Gastrocnemius medialis (tissue), 4 donors: ENCODE measurements at regions not wholly inside any gene's neighbourhood (a gene's known extent, or its start where the extent isn't known, plus 50 kb on each side); places are given as distances from the start of the nearest gene placed in this dataset.

ENCODE experiments used
- ATAC-seq, 2 donors: fragments of 150-250 bp; one replicate each; pipeline ENCODE4 v1.9.1; 2016
- DNase-seq, 2 donors: peaks; one replicate each; pipeline ENCODE4 v3.0.0-alpha.2; 2019
- H3K27ac ChIP-seq, 4 donors: fragments of 200-600 bp; sonication (generic); 1 replicate in 1 of 4; 2 replicates in 3 of 4; pipeline ENCODE4 v1.5.1; 2016 to 2018; ENCODE audit warnings: mild to moderate bottlenecking in 2 of 4, moderate library complexity in 1 of 4
- H3K27me3 ChIP-seq, 3 donors: fragments of 200-600 bp; sonication (generic) in 2 of 3; 1 replicate in 1 of 3; 2 replicates in 2 of 3; pipeline versions ENCODE4 v1.5.1 to v1.6.0; 2016 to 2019; ENCODE audit warnings: mild to moderate bottlenecking in 1 of 3, moderate library complexity in 1 of 3
- H3K36me3 ChIP-seq, 2 donors: fragments of 200-600 bp; sonication (generic) in 1 of 2; one replicate each; pipeline ENCODE4 v1.5.1; 2017 to 2018
- H3K4me1 ChIP-seq, 2 donors: fragments of 200-600 bp; sonication (generic) in 1 of 2; one replicate each; pipeline ENCODE4 v1.5.1; 2016 to 2017; ENCODE audit warnings: mild to moderate bottlenecking in 2 of 2
- H3K4me3 ChIP-seq, 4 donors: fragments of 200-600 bp; sonication (generic) in 3 of 4; 1 replicate in 1 of 4; 2 replicates in 3 of 4; pipeline ENCODE4 v1.5.1; 2016 to 2019; ENCODE audit warnings: mild to moderate bottlenecking in 2 of 4
- H3K9me3 ChIP-seq, 3 donors: fragments of 200-600 bp; sonication (generic) in 2 of 3; 1 replicate in 1 of 3; 2 replicates in 2 of 3; pipeline ENCODE4 v1.5.1; 2016 to 2019
- POLR2A ChIP-seq, 2 donors: fragments of 450-650 bp; IDR thresholded peaks; one replicate each; pipeline ENCODE4 v1.6.1; 2017; ENCODE audit warnings: antibody characterized with exemption in 2 of 2, mild to moderate bottlenecking in 2 of 2, moderate library complexity in 2 of 2
- in situ Hi-C, 4 donors: fragments of 200-750 bp; cut with MboI; loops; one replicate each; pipeline versions ENCODE4 v1.15.0 to v1.8.0; 2017; ENCODE audit warnings: low sequenced_read_pairs in 4 of 4
- intact Hi-C: fragments of 100-400 bp; cut with DNase I; formaldehyde crosslinking; loops from one replicate; pipeline ENCODE4 v1.15.1; 2023; ENCODE audit warnings: low total_unique reads
- TF ChIP-seq, protein P1 (sequence below), 5 experiments: fragments of 450-650 bp in 3 of 5; fragments of 200-600 bp in 2 of 5; sonication (generic) in 2 of 5; IDR thresholded peaks in 4 of 5; conservative IDR thresholded peaks in 1 of 5; 1 replicate in 4 of 5; 2 replicates in 1 of 5; pipeline ENCODE4 v1.5.1; 2016 to 2019; ENCODE audit warnings: antibody characterized with exemption in 5 of 5, mild to moderate bottlenecking in 3 of 5, moderate library complexity in 3 of 5

GRCh38 chr3:151949706-151950105, 76.3 kb downstream of the SUCNR1 start:
- no peaks in the 10 kb centered on the region for H3K27me3 ChIP-seq
- H3K36me3 ChIP-seq: no peaks in the 10 kb centered on the region
- no peak overlapping the region for H3K4me3 ChIP-seq
- in situ Hi-C loops (no loop called here), intact Hi-C loops (no loop called here)
- DNase-seq: no peak
- no peak overlapping the region for H3K27ac ChIP-seq
- TF ChIP-seq, protein P1, sequence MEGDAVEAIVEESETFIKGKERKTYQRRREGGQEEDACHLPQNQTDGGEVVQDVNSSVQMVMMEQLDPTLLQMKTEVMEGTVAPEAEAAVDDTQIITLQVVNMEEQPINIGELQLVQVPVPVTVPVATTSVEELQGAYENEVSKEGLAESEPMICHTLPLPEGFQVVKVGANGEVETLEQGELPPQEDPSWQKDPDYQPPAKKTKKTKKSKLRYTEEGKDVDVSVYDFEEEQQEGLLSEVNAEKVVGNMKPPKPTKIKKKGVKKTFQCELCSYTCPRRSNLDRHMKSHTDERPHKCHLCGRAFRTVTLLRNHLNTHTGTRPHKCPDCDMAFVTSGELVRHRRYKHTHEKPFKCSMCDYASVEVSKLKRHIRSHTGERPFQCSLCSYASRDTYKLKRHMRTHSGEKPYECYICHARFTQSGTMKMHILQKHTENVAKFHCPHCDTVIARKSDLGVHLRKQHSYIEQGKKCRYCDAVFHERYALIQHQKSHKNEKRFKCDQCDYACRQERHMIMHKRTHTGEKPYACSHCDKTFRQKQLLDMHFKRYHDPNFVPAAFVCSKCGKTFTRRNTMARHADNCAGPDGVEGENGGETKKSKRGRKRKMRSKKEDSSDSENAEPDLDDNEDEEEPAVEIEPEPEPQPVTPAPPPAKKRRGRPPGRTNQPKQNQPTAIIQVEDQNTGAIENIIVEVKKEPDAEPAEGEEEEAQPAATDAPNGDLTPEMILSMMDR (IDR thresholded peaks at IDR 0.05 in 4 of 5, conservative IDR thresholded peaks at IDR 0.05 in 1 of 5): no peak
- TF ChIP-seq POLR2A (IDR thresholded peaks at IDR 0.05): no peak
- H3K9me3 ChIP-seq: no peaks in the 10 kb centered on the region
- no peaks in the 10 kb centered on the region for H3K4me1 ChIP-seq
- ATAC-seq: no peak

DNA sequence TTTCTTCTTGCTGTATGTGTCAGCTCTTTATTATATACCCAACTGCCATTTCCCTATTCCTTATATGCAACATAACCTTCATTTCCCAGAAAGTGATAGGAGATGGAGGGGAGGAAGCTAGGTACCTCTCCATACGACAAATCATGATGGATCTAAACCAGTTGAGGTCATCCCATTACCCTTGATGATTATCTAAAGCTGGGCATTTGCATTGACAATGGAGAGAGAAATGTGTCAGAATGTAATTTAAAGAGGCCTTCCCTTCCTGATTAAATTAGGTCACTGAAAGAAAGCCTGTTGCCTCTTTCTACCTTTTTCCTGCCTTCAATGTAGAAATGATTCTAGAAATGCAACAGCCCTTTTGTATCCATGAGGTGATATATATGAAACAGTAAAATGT, 81.9 kb downstream of the SUCNR1 start:
- ATAC-seq: no peak
- Histone ChIP-seq H3K36me3 (no peaks in the 10 kb centered on the region), H3K9me3 (no peaks in the 10 kb centered on the region), H3K27me3 (no peaks in the 10 kb centered on the region), H3K27ac (no peak overlapping the region), H3K4me1 (no peaks in the 10 kb centered on the region), H3K4me3 (no peak overlapping the region)
- TF ChIP-seq, protein P1 (IDR thresholded peaks at IDR 0.05 in 4 of 5, conservative IDR thresholded peaks at IDR 0.05 in 1 of 5): no peak
- no peak for TF ChIP-seq POLR2A (IDR thresholded peaks at IDR 0.05)
- DNase-seq: no peak
- intact Hi-C loops (no loop called here), in situ Hi-C loops (no loop called here)

- Histone ChIP-seq H3K4me3 (no peak overlapping the region), H3K36me3 (no peaks in the 10 kb centered on the region), H3K27ac (no peak overlapping the region), H3K4me1 (no peaks in the 10 kb centered on the region), H3K9me3 (no peaks in the 10 kb centered on the region), H3K27me3 (no peaks in the 10 kb centered on the region)
- in situ Hi-C loops: no loop called here
- no peak for TF ChIP-seq POLR2A (IDR thresholded peaks at IDR 0.05)
- TF ChIP-seq, protein P1 (IDR thresholded peaks at IDR 0.05 in 4 of 5, conservative IDR thresholded peaks at IDR 0.05 in 1 of 5): no peak
- intact Hi-C loops: no loop called here
- DNase-seq (no peak), ATAC-seq (no peak)
Observed at GRCh38 chr3:151960961-151961580, 87.6 kb downstream of the SUCNR1 start.

DNA sequence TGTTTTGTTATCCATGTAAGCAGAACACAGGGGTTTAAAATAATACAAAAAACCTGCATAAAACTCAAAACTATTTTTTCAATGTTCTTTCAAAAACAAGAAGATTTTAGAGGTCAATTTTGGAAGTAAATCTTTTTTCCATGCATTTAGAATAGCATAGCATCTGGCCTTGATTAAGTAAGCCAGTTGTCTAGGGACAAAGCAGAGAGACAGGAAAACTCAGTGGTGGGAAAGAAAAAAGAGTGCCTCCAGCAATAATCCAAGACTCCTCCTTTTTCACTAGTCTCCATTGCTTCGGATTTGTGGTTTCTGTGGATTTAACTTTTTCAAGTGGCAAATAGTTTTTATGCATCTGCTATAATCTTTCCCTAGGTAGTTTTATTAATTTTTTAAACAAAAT, 88.9 kb downstream of the SUCNR1 start:
- no peaks in the 10 kb centered on the region for H3K4me1 ChIP-seq
- no peaks in the 10 kb centered on the region for H3K36me3 ChIP-seq
- no peak for ATAC-seq
- TF ChIP-seq, protein P1 (IDR thresholded peaks at IDR 0.05 in 4 of 5, conservative IDR thresholded peaks at IDR 0.05 in 1 of 5): no peak
- no peak for TF ChIP-seq POLR2A (IDR thresholded peaks at IDR 0.05)
- no peaks in the 10 kb centered on the region for H3K27me3 ChIP-seq
- no peak overlapping the region for H3K4me3 ChIP-seq
- no peaks in the 10 kb centered on the region for H3K9me3 ChIP-seq
- no peak overlapping the region for H3K27ac ChIP-seq
- no peak for DNase-seq
- in situ Hi-C loops (no loop called here), intact Hi-C loops (no loop called here)

GRCh38 chr3:151962912-151963311, 89.5 kb downstream of the SUCNR1 start:
- TF ChIP-seq, protein P1 (IDR thresholded peaks at IDR 0.05 in 4 of 5, conservative IDR thresholded peaks at IDR 0.05 in 1 of 5): no peak
- TF ChIP-seq POLR2A (IDR thresholded peaks at IDR 0.05): no peak
- Histone ChIP-seq H3K4me3 (no peak overlapping the region), H3K36me3 (no peaks in the 10 kb centered on the region), H3K9me3 (no peaks in the 10 kb centered on the region), H3K27me3 (no peaks in the 10 kb centered on the region), H3K4me1 (no peaks in the 10 kb centered on the region), H3K27ac (no peak overlapping the region)
- ATAC-seq (no peak), DNase-seq (no peak)
- intact Hi-C loops (no loop called here), in situ Hi-C loops (no loop called here)
